Upper lobe of left lung (tissue), 6 donors: ENCODE measurements at regions not wholly inside any gene's neighbourhood (a gene's known extent, or its start where the extent isn't known, plus 50 kb on each side); places are given as distances from the start of the nearest gene placed in this dataset.

ENCODE experiments used
- ATAC-seq, 2 donors: fragments of 200-7000 bp; cut with Tn5 transposase; one replicate each; pipeline ENCODE4 v1.9.1; 2022; ENCODE audit warnings: mild to moderate bottlenecking in 2 of 2, moderate library complexity in 2 of 2; ENCODE audit not compliant: low FRiP score in 2 of 2
- DNase-seq, 2 donors: peaks; one replicate each; pipeline ENCODE4 v3.0.0-alpha.2; 2019 to 2020
- H3K27ac ChIP-seq, 4 donors: fragments of 200-600 bp; sonication (generic); one replicate each; pipeline ENCODE4 v1.5.1; 2016 to 2019
- H3K27me3 ChIP-seq, 4 donors: fragments of 200-600 bp; sonication (generic); one replicate each; pipeline ENCODE4 v1.5.1; 2017 to 2019
- H3K36me3 ChIP-seq, 4 donors: fragments of 200-600 bp; sonication (generic); one replicate each; pipeline ENCODE4 v1.5.1; 2016 to 2019
- H3K4me1 ChIP-seq, 4 donors: fragments of 200-600 bp; sonication (generic); one replicate each; pipeline ENCODE4 v1.5.1; 2018 to 2019
- H3K4me3 ChIP-seq, 4 donors: fragments of 200-600 bp; sonication (generic); one replicate each; pipeline ENCODE4 v1.5.1; 2017 to 2019; ENCODE audit warnings: mild to moderate bottlenecking in 2 of 4, moderate library complexity in 1 of 4
- H3K9me3 ChIP-seq, 4 donors: fragments of 200-600 bp; sonication (generic); one replicate each; pipeline ENCODE4 v1.5.1; 2018 to 2019
- EP300 ChIP-seq, 4 donors: sonication (generic); formaldehyde crosslinking; IDR thresholded peaks; one replicate each; pipeline ENCODE4 v1.5.1; 2017; ENCODE audit warnings: antibody characterized with exemption in 4 of 4, control low read depth in 2 of 4
- POLR2A ChIP-seq, 4 donors: fragments of 450-650 bp; IDR thresholded peaks; one replicate each; pipeline ENCODE4 v1.5.1; 2016 to 2017; ENCODE audit warnings: antibody characterized with exemption in 4 of 4, mild to moderate bottlenecking in 2 of 4
- POLR2AphosphoS5 ChIP-seq, 2 donors: sonication (generic); formaldehyde crosslinking; IDR thresholded peaks; one replicate each; pipeline ENCODE4 v1.5.1; 2017; ENCODE audit warnings: antibody characterized with exemption in 2 of 2
- WGBS, 2 donors: methylation state at CpG; one replicate each; pipeline ENCODE4 v1.1.5; 2017 to 2018; 5-methylcytosine and 5-hydroxymethylcytosine counted together
- TF ChIP-seq, protein P1 (sequence below), 6 experiments: fragments of 450-650 bp in 4 of 6; fragments of 200-600 bp in 2 of 6; sonication (generic) in 2 of 6; IDR thresholded peaks; one replicate each; pipeline ENCODE4 v1.5.1; 2016 to 2019; ENCODE audit warnings: antibody characterized with exemption in 6 of 6
- donor health status: DM: no; HTN: no; CAD: no; lungs with moderate emphysema.
- donor health status: DM: no; HTN: yes; CAD: no; lungs with severe emphysema.

GRCh38 chr6:147138835-147139234, 65.4 kb upstream of the STXBP5 start:
- Histone ChIP-seq H3K9me3 (no peaks in the 10 kb centered on the region), H3K27me3 (no peaks in the 10 kb centered on the region), H3K4me3 (no peak overlapping the region), H3K36me3 (no peaks in the 10 kb centered on the region), H3K27ac (no peak overlapping the region), H3K4me1 (no peaks in the 10 kb centered on the region)
- ATAC-seq: no peak
- no peak for DNase-seq
- no peak for TF ChIP-seq POLR2A (IDR thresholded peaks at IDR 0.05)
- TF ChIP-seq POLR2AphosphoS5 (IDR thresholded peaks at IDR 0.05): no peak
- no peak for TF ChIP-seq EP300 (IDR thresholded peaks at IDR 0.05)
- TF ChIP-seq, protein P1, sequence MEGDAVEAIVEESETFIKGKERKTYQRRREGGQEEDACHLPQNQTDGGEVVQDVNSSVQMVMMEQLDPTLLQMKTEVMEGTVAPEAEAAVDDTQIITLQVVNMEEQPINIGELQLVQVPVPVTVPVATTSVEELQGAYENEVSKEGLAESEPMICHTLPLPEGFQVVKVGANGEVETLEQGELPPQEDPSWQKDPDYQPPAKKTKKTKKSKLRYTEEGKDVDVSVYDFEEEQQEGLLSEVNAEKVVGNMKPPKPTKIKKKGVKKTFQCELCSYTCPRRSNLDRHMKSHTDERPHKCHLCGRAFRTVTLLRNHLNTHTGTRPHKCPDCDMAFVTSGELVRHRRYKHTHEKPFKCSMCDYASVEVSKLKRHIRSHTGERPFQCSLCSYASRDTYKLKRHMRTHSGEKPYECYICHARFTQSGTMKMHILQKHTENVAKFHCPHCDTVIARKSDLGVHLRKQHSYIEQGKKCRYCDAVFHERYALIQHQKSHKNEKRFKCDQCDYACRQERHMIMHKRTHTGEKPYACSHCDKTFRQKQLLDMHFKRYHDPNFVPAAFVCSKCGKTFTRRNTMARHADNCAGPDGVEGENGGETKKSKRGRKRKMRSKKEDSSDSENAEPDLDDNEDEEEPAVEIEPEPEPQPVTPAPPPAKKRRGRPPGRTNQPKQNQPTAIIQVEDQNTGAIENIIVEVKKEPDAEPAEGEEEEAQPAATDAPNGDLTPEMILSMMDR (IDR thresholded peaks at IDR 0.05): no peak
- WGBS, 2 donors: 78 to 82% methylated on average over 3 of the region's 3 CpGs

DNA sequence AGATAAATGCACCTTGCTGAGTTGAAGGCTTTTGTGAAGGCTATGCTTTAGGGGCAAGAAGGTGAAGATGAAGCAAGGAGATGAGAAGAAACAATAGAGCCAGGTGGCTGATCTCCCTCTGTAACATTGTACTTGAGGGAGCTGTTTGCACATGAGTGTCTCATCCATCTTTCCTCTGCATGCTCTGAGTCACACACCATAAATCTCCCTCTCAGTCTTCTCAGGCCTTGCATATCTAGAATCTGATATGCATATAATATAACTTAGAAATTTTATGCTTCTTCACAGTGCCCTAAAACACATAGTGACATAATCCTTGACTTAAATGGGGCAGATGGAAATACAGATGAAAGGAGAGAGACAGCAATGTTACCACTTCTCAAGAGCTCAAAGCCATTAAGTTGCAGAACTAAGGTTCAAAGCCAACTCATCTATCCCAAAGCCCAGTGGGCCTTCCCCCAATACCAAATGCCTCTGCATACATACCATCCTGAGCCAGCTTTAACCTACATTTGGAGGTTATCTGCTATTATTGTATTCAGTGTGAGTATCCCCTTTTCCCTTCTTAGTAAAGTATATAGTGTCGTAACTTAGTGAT, 62.4 kb upstream of the STXBP5 start:
- Histone ChIP-seq H3K27ac (no peak overlapping the region), H3K27me3 (no peaks in the 10 kb centered on the region), H3K9me3 (no peaks in the 10 kb centered on the region), H3K4me3 (no peak overlapping the region), H3K36me3 (no peaks in the 10 kb centered on the region), H3K4me1 (no peaks in the 10 kb centered on the region)
- DNase-seq: no peak
- WGBS, 2 donors: 100% methylated on average over 1 of the region's 1 CpG
- TF ChIP-seq EP300 (IDR thresholded peaks at IDR 0.05) (no peak), POLR2AphosphoS5 (IDR thresholded peaks at IDR 0.05) (no peak), POLR2A (IDR thresholded peaks at IDR 0.05) (no peak)
- TF ChIP-seq, protein P1 (IDR thresholded peaks at IDR 0.05): no peak
- ATAC-seq: no peak

- Histone ChIP-seq H3K36me3 (no peaks in the 10 kb centered on the region), H3K9me3 (no peaks in the 10 kb centered on the region), H3K4me3 (no peak overlapping the region), H3K27ac (no peak overlapping the region), H3K27me3 (no peaks in the 10 kb centered on the region), H3K4me1 (no peaks in the 10 kb centered on the region)
- ATAC-seq (no peak), DNase-seq (no peak)
- 77 to 79% methylated on average over 3 of the region's 3 CpGs for WGBS, 2 donors
- TF ChIP-seq POLR2AphosphoS5 (IDR thresholded peaks at IDR 0.05) (no peak), POLR2A (IDR thresholded peaks at IDR 0.05) (no peak), EP300 (IDR thresholded peaks at IDR 0.05) (no peak)
- TF ChIP-seq, protein P1 (IDR thresholded peaks at IDR 0.05): no peak
Measured at GRCh38 chr6:147142684-147143245, 61.5 kb upstream of the STXBP5 start.

DNA sequence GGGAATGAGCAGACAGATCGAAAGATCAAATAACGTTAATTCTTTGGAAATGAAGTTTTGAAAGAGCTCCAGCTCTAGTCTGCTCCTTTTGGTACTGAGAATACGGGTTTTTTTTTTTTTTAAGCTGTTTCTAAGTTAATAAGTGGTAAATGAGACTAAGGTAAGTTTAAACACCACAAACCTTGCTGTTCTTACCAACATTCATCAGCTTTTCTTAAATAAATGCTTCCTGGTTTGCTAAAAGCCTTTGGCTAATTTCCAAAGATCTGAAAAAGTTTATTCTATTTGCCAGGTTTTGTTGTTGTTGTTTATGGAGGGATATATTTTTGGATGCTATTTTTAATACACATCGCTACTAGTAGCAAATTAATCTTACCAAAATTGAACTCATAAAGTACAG, 55.1 kb upstream of the STXBP5 start:
- Histone ChIP-seq H3K27me3 (no peaks in the 10 kb centered on the region), H3K36me3 (no peaks in the 10 kb centered on the region), H3K27ac (no peak overlapping the region), H3K9me3 (no peaks in the 10 kb centered on the region), H3K4me1 (no peaks in the 10 kb centered on the region), H3K4me3 (no peak overlapping the region)
- no peak for DNase-seq
- TF ChIP-seq POLR2A (IDR thresholded peaks at IDR 0.05) (no peak), POLR2AphosphoS5 (IDR thresholded peaks at IDR 0.05) (no peak), EP300 (IDR thresholded peaks at IDR 0.05) (no peak)
- TF ChIP-seq, protein P1 (IDR thresholded peaks at IDR 0.05): no peak
- 82 to 85% methylated on average over 4 of the region's 4 CpGs for WGBS, 2 donors
- no peak for ATAC-seq

- Histone ChIP-seq H3K27me3 (no peaks in the 10 kb centered on the region), H3K4me3 (no peak overlapping the region), H3K36me3 (no peaks in the 10 kb centered on the region), H3K27ac (no peak overlapping the region), H3K9me3 (no peaks in the 10 kb centered on the region), H3K4me1 (no peaks in the 10 kb centered on the region)
- DNase-seq (no peak), ATAC-seq (no peak)
- WGBS, 2 donors: 96 to 98% methylated on average over 2 of the region's 2 CpGs
- TF ChIP-seq, protein P1 (IDR thresholded peaks at IDR 0.05): no peak
- TF ChIP-seq POLR2A (IDR thresholded peaks at IDR 0.05): no peak
- TF ChIP-seq EP300 (IDR thresholded peaks at IDR 0.05): no peak
- no peak for TF ChIP-seq POLR2AphosphoS5 (IDR thresholded peaks at IDR 0.05)
Measured at GRCh38 chr6:147149826-147150225, 54.4 kb upstream of the STXBP5 start.
